ENCODE measurements at regions not wholly inside any gene's neighbourhood (a gene's known extent, or its start where the extent isn't known, plus 50 kb on each side); places are given as distances from the start of the nearest gene placed in this dataset.

DNA sequence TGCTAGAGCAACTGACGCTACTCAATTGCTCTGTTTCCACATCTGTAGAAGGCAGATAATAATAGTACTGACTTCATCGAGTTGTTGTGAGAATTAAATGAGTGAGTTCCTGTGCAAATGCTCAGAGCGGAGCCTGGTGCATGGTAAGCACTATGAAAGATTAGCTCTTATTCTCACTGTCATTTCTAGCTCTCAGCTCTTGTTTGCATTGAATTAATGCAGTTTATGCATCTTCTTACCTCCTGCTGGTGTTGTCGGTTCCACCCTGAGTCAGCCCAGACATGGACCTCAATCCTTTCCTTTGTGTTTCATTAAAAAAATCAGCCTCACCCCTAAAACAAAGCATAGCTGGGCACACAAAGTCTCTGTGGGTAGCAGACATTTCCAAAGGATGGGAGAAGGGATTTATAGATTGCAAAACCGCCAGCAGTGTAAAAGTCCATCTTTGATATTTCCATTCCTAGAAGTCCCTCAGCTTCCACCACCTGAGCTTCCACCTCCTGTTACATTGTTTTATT lies 254.4 kb upstream of the CSF3R start:
- H3K36me3 ChIP-seq (ENCODE audit: control insufficient read depth in 2 of 2, extremely low read depth in 1 of 2, insufficient read depth in 1 of 2, low read length in 1 of 2), result no peaks in the 10 kb centered on the region
- peaks cover 2 to 45% of the 10 kb centered on the region in 2 experiments for H3K27me3 ChIP-seq (replicated peaks in 1 of 2; ENCODE audit: control insufficient read depth in 2 of 2, extremely low read depth in 1 of 2, insufficient read depth in 2 of 2, low read length in 1 of 2)
- Mint-ChIP-seq H3K4me3 (no peak overlapping the region), H3K36me3 (no peaks in the 10 kb centered on the region), H3K27me3 (peaks cover 54 to 55% of the 10 kb centered on the region in 2 donors), H3K4me1 (no peaks in the 10 kb centered on the region), H3K27ac (no peak overlapping the region), H3K9me3 (peaks cover 0 to 4% (median 0%) of the 10 kb centered on the region in 3 donors)
- H3K9me3 ChIP-seq, result no peaks in the 10 kb centered on the region
- no peak overlapping the region for H3K4me3 ChIP-seq (ENCODE audit: control insufficient read depth in 1 of 2, extremely low read depth in 1 of 2, low read length in 1 of 2)
- no peak overlapping the region for H3K27ac ChIP-seq (ENCODE audit: low read length)
- no peaks in the 10 kb centered on the region for H3K4me1 ChIP-seq (ENCODE audit: control insufficient read depth in 1 of 2, extremely low read depth in 1 of 2, insufficient read depth in 2 of 2, low read length in 2 of 2)
- ATAC-seq (replicated peaks in 1 of 4) (no peak), DNase-seq (no peak)
- WGBS (ENCODE audit: insufficient coverage), result 100% methylated on average over 1 of the region's 5 CpGs
- POLR2A ChIA-PET, result no interaction called here
- CTCF ChIA-PET, result no interaction called here

DNA sequence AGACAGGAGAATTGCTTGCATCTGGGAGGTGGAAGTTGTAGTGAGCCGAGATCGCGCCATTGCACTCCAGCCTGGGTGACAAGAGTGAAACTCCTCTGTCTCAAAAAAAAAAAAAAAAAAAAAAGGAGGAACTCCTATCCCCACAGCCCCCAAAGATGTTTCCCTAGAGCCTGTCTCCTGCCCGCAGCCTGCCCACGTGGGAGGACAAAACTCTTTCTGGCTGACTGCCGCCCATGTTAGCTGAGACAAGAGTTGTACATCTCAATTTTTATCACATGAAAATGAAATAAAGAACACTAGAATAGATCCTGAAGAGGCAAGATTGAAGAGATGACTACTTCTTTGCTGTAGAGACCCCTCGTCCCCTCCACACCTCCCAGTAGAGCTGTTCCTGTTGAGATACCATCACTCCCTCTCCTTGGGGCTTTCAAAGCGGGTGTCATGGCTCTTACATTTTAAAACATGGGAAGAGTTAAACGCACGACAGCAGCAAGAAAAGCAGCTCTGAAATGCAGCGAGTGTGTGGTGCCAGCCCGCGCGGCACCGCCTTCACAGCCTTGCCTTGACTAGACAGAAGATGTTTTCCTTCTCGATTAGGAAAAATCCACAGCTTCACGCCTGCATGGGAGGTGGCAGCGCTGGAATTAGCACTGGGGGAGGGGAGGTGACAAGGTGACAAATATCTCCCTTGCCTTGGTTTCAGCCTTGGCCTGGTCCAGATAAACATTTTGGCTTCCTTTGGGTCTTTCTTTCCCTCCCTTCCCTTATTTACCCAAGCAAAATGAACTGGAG lies 253.4 kb upstream of the CSF3R start:
- H3K27me3 Mint-ChIP-seq, result peaks cover 55 to 59% of the 10 kb centered on the region in 2 donors
- no peak overlapping the region for H3K27ac ChIP-seq (ENCODE audit: low read length)
- ChIA-PET POLR2A (no interaction called here), CTCF (no interaction called here)
- H3K27ac Mint-ChIP-seq, result no peak overlapping the region
- H3K4me1 ChIP-seq (ENCODE audit: control insufficient read depth in 1 of 2, extremely low read depth in 1 of 2, insufficient read depth in 2 of 2, low read length in 2 of 2), result no peaks in the 10 kb centered on the region
- DNase-seq (no peak), ATAC-seq (replicated peaks in 1 of 4) (no peak)
- H3K9me3 Mint-ChIP-seq, result peaks cover 0 to 4% (median 0%) of the 10 kb centered on the region in 3 donors
- peaks cover 2 to 52% of the 10 kb centered on the region in 2 experiments for H3K27me3 ChIP-seq (replicated peaks in 1 of 2; ENCODE audit: control insufficient read depth in 2 of 2, extremely low read depth in 1 of 2, insufficient read depth in 2 of 2, low read length in 1 of 2)
- H3K4me1 Mint-ChIP-seq, result no peaks in the 10 kb centered on the region
- WGBS (ENCODE audit: insufficient coverage), result 45% methylated on average over 10 of the region's 18 CpGs
- no peaks in the 10 kb centered on the region for H3K36me3 Mint-ChIP-seq
- H3K9me3 ChIP-seq, result no peaks in the 10 kb centered on the region
- H3K36me3 ChIP-seq (ENCODE audit: control insufficient read depth in 2 of 2, extremely low read depth in 1 of 2, insufficient read depth in 1 of 2, low read length in 1 of 2), result no peaks in the 10 kb centered on the region
- H3K4me3 ChIP-seq (ENCODE audit: control insufficient read depth in 1 of 2, extremely low read depth in 1 of 2, low read length in 1 of 2), result no peak overlapping the region
- no peak overlapping the region for H3K4me3 Mint-ChIP-seq

DNA sequence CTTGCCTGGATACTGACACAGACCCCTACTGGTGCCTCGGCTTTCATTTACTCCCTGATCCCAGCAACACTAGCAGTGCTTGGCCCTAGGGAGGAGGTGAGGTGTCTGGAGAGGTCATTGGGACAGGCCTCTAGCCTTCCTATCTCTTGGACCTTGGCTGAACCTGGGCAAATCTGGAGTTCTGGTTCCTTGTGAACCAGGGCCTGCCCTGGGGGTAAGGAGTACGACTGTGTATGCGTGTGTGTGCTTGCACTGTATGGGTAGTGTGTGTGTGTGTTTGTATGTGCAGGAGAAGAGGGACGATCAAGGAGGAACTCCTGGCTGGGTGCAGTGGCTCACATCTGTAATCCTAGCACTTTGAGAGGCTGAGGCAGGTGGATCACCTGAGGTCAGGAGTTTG lies 252.7 kb upstream of the CSF3R start:
- H3K36me3 ChIP-seq (ENCODE audit: control insufficient read depth in 2 of 2, extremely low read depth in 1 of 2, insufficient read depth in 1 of 2, low read length in 1 of 2), result no peaks in the 10 kb centered on the region
- no peaks in the 10 kb centered on the region for H3K36me3 Mint-ChIP-seq
- DNase-seq (no peak), ATAC-seq (replicated peaks in 1 of 4) (no peak)
- no peak overlapping the region for H3K27ac ChIP-seq (ENCODE audit: low read length)
- peaks cover 55% of the 10 kb centered on the region in 2 donors for H3K27me3 Mint-ChIP-seq
- 74% methylated on average over 2 of the region's 4 CpGs for WGBS (ENCODE audit: insufficient coverage)
- H3K4me1 Mint-ChIP-seq, result no peaks in the 10 kb centered on the region
- H3K4me3 ChIP-seq (ENCODE audit: control insufficient read depth in 1 of 2, extremely low read depth in 1 of 2, low read length in 1 of 2), result no peak overlapping the region
- peaks cover 2 to 55% of the 10 kb centered on the region in 2 experiments for H3K27me3 ChIP-seq (replicated peaks in 1 of 2; ENCODE audit: control insufficient read depth in 2 of 2, extremely low read depth in 1 of 2, insufficient read depth in 2 of 2, low read length in 1 of 2)
- POLR2A ChIA-PET, result no interaction called here
- H3K27ac Mint-ChIP-seq, result no peak overlapping the region
- H3K4me3 Mint-ChIP-seq, result no peak overlapping the region
- no peaks in the 10 kb centered on the region for H3K4me1 ChIP-seq (ENCODE audit: control insufficient read depth in 1 of 2, extremely low read depth in 1 of 2, insufficient read depth in 2 of 2, low read length in 2 of 2)
- CTCF ChIA-PET, result no interaction called here
- H3K9me3 Mint-ChIP-seq, result no peaks in the 10 kb centered on the region
- H3K9me3 ChIP-seq, result no peaks in the 10 kb centered on the region

DNA sequence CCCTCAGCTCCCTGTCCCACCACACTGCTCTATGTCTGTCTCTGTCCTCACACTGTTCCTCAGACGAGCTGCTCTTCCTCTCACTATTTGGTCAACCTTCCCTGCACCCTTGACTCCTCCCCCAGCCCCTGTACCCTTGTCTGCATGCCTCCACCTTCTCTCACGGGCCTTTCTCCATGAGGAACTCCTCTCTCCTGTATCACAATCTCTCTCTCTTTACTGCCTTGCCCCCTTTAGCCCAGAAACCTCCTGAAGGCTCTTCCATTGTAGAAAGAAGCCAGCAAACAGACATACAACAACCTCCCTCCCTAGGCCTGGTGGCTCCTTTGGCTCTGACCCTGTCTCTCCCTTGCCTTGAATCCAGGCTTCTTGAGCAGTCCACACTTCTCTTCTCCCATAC lies 251.6 kb upstream of the CSF3R start:
- Histone ChIP-seq H3K4me1 (ENCODE audit: control insufficient read depth in 1 of 2, extremely low read depth in 1 of 2, insufficient read depth in 2 of 2, low read length in 2 of 2) (no peaks in the 10 kb centered on the region), H3K27me3 (replicated peaks in 1 of 2; ENCODE audit: control insufficient read depth in 2 of 2, extremely low read depth in 1 of 2, insufficient read depth in 2 of 2, low read length in 1 of 2) (peaks cover 2 to 53% of the 10 kb centered on the region in 2 experiments), H3K4me3 (ENCODE audit: control insufficient read depth in 1 of 2, extremely low read depth in 1 of 2, low read length in 1 of 2) (no peak overlapping the region), H3K9me3 (no peaks in the 10 kb centered on the region), H3K27ac (ENCODE audit: low read length) (no peak overlapping the region), H3K36me3 (ENCODE audit: control insufficient read depth in 2 of 2, extremely low read depth in 1 of 2, insufficient read depth in 1 of 2, low read length in 1 of 2) (no peaks in the 10 kb centered on the region)
- H3K9me3 Mint-ChIP-seq, result no peaks in the 10 kb centered on the region
- 40% methylated on average over 2 of the region's 2 CpGs for WGBS (ENCODE audit: insufficient coverage)
- H3K4me3 Mint-ChIP-seq, result no peak overlapping the region
- no peak for DNase-seq
- no peaks in the 10 kb centered on the region for H3K36me3 Mint-ChIP-seq
- ATAC-seq (replicated peaks in 1 of 4), result no peak
- POLR2A ChIA-PET, result no interaction called here
- H3K27ac Mint-ChIP-seq, result no peak overlapping the region
- H3K4me1 Mint-ChIP-seq, result no peaks in the 10 kb centered on the region
- CTCF ChIA-PET, result no interaction called here
- H3K27me3 Mint-ChIP-seq, result peaks cover 57 to 60% of the 10 kb centered on the region in 2 donors

DNA sequence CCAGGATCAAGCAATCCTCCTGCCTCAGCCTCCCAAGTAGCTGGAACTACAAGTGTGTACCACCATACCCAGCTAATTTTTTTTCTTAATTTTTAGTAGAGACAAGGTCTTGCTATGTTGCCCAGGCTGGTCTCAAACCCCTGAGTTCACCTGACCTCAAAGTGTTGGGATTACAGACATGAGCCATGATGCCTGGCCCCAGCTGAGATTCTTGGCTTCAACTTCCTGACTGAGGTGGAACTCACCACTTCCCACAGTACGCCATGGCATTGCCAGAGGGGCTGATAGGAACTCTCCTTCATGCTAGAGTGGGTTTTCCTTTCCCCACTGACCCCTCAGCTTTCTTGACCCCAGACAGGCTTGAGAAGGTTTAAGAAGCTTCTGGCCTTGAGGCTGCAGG lies 251.0 kb upstream of the CSF3R start:
- no peaks in the 10 kb centered on the region for H3K36me3 Mint-ChIP-seq
- no peaks in the 10 kb centered on the region for H3K9me3 ChIP-seq
- no peak overlapping the region for H3K27ac ChIP-seq (ENCODE audit: low read length)
- ATAC-seq (replicated peaks in 1 of 4), result no peak
- no peak overlapping the region for H3K27ac Mint-ChIP-seq
- no peak overlapping the region for H3K4me3 Mint-ChIP-seq
- no peaks in the 10 kb centered on the region for H3K4me1 Mint-ChIP-seq
- H3K9me3 Mint-ChIP-seq, result no peaks in the 10 kb centered on the region
- H3K36me3 ChIP-seq (ENCODE audit: control insufficient read depth in 2 of 2, extremely low read depth in 1 of 2, insufficient read depth in 1 of 2, low read length in 1 of 2), result no peaks in the 10 kb centered on the region
- H3K27me3 Mint-ChIP-seq, result peaks cover 56 to 62% of the 10 kb centered on the region in 2 donors
- DNase-seq, result no peak
- peaks cover 2 to 54% of the 10 kb centered on the region in 2 experiments for H3K27me3 ChIP-seq (replicated peaks in 1 of 2; ENCODE audit: control insufficient read depth in 2 of 2, extremely low read depth in 1 of 2, insufficient read depth in 2 of 2, low read length in 1 of 2)
- WGBS (ENCODE audit: insufficient coverage), result no CpG with 5 or more reads among the region's 1 CpG
- H3K4me3 ChIP-seq (ENCODE audit: control insufficient read depth in 1 of 2, extremely low read depth in 1 of 2, low read length in 1 of 2), result no peak overlapping the region
- no peaks in the 10 kb centered on the region for H3K4me1 ChIP-seq (ENCODE audit: control insufficient read depth in 1 of 2, extremely low read depth in 1 of 2, insufficient read depth in 2 of 2, low read length in 2 of 2)
- CTCF ChIA-PET, result no interaction called here
- POLR2A ChIA-PET, result no interaction called here

DNA sequence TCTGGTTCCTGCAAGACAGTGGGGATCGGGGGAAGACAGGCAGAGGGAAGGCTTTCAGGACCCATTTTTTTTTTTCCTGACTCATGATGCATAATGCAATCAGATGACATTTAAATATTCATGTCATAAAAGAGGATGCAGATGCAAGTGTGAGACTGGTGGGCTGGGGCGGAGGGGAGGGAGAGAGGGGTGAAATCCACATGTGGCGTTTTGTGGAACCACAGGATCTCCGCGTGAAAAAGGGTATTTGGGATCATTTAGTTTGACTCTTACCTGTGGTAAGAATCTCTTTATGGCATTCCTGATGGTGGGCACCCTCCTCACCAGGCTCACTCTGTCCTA lies 249.3 kb upstream of the CSF3R start:
- WGBS (ENCODE audit: insufficient coverage), result 100% methylated on average over 1 of the region's 5 CpGs
- H3K36me3 Mint-ChIP-seq, result no peaks in the 10 kb centered on the region
- Histone ChIP-seq H3K4me1 (ENCODE audit: control insufficient read depth in 1 of 2, extremely low read depth in 1 of 2, insufficient read depth in 2 of 2, low read length in 2 of 2) (no peaks in the 10 kb centered on the region), H3K27me3 (replicated peaks in 1 of 2; ENCODE audit: control insufficient read depth in 2 of 2, extremely low read depth in 1 of 2, insufficient read depth in 2 of 2, low read length in 1 of 2) (peaks cover under 1 to 50% of the 10 kb centered on the region in 2 experiments), H3K36me3 (ENCODE audit: control insufficient read depth in 2 of 2, extremely low read depth in 1 of 2, insufficient read depth in 1 of 2, low read length in 1 of 2) (no peaks in the 10 kb centered on the region), H3K4me3 (ENCODE audit: control insufficient read depth in 1 of 2, extremely low read depth in 1 of 2, low read length in 1 of 2) (no peak overlapping the region), H3K27ac (ENCODE audit: low read length) (no peak overlapping the region), H3K9me3 (no peaks in the 10 kb centered on the region)
- no peaks in the 10 kb centered on the region for H3K9me3 Mint-ChIP-seq
- H3K27ac Mint-ChIP-seq, result no peak overlapping the region
- ATAC-seq (replicated peaks in 1 of 4), result no peak
- ChIA-PET POLR2A (no interaction called here), CTCF (no interaction called here)
- H3K4me1 Mint-ChIP-seq, result no peaks in the 10 kb centered on the region
- no peak overlapping the region for H3K4me3 Mint-ChIP-seq
- DNase-seq, result no peak
- H3K27me3 Mint-ChIP-seq, result peaks cover 47% of the 10 kb centered on the region in 2 donors

Data from T-cell (primary cell).